C4-2B (cell line): ENCODE measurements at regions not wholly inside any gene's neighbourhood (a gene's known extent, or its start where the extent isn't known, plus 50 kb on each side); places are given as distances from the start of the nearest gene placed in this dataset.

Experiments used
- CTCF ChIP-seq: fragments of 450-650 bp; conservative IDR thresholded peaks from 2 replicates; pipeline ENCODE4 v1.5.1; 2017; ENCODE audit warnings: mild to moderate bottlenecking
- ZFX ChIP-seq: fragments of 450-650 bp; IDR thresholded peaks from 2 replicates; pipeline ENCODE4 v1.6.1; 2017

- TF ChIP-seq CTCF (no peak), ZFX (no peak)
Measured at GRCh38 chr6:86859513-86859912, 77.8 kb upstream of the HTR1E start.
